HEK293 (cell line): ENCODE measurements at regions not wholly inside any gene's neighbourhood (a gene's known extent, or its start where the extent isn't known, plus 50 kb on each side); places are given as distances from the start of the nearest gene placed in this dataset.

Experiments
- CTCF ChIA-PET: fragments of 350-600 bp; formaldehyde crosslinking; extraction: SDS; loops from one replicate; lab custom pipeline; 2021; ENCODE audit warnings: antibody characterized with exemption; lab: Yijun Ruan, JAX
- POLR2A ChIA-PET: fragments of 300-600 bp; formaldehyde crosslinking; extraction: SDS; loops from one replicate; lab custom pipeline; 2020; ENCODE audit warnings: antibody characterized with exemption, inconsistent platforms; lab: Yijun Ruan, JAX
- H3K27ac ChIP-seq: fragments of 200-500 bp; sonication (Bioruptor generic); 2 replicates; pipeline ENCODE4 v1.5.1; 2014; ENCODE audit warnings: low read depth, low read length, control low read depth, inconsistent platforms; ENCODE audit errors: extremely low read depth
- H3K36me3 ChIP-seq, 2 experiments: fragments of 200-500 bp in 1 of 2; sonication (Bioruptor generic) in 1 of 2; 1 replicate in 1 of 2; 2 replicates in 1 of 2; pipeline ENCODE4 v1.5.1; 2014 to 2017; ENCODE audit warnings: inconsistent platforms in 2 of 2, low read length in 2 of 2; ENCODE audit not compliant: control insufficient read depth in 2 of 2, insufficient read depth in 1 of 2
- H3K4me1 ChIP-seq: fragments of 200-500 bp; sonication (Bioruptor generic); 2 replicates; pipeline ENCODE4 v1.5.1; 2014; ENCODE audit warnings: mild to moderate bottlenecking, low read length, inconsistent platforms; ENCODE audit not compliant: control insufficient read depth, insufficient read depth
- H3K4me3 ChIP-seq: 2 replicates; pipeline ENCODE4 v1.5.1; 2011; ENCODE audit warnings: low read depth, mild to moderate bottlenecking, control low read depth, low read length, moderate library complexity
- H3K9me3 ChIP-seq: fragments of 200-500 bp; sonication (Bioruptor generic); 2 replicates; pipeline ENCODE4 v1.5.1; 2014; ENCODE audit warnings: low read depth, low read length, inconsistent platforms; ENCODE audit not compliant: control insufficient read depth, insufficient read depth
- KLF16 ChIP-seq: fragments of 450-650 bp; formaldehyde crosslinking; IDR thresholded peaks from 2 replicates; pipeline ENCODE4 v1.5.1; 2017; ENCODE audit warnings: missing biosample characterization, missing genetic modification characterization
- RBAK ChIP-seq: fragments of 450-650 bp; formaldehyde crosslinking; IDR thresholded peaks from 2 replicates; pipeline ENCODE4 v1.5.1; 2016; ENCODE audit warnings: missing biosample characterization, missing genetic modification characterization
- REPIN1 ChIP-seq: fragments of 450-650 bp; formaldehyde crosslinking; IDR thresholded peaks from 2 replicates; pipeline ENCODE4 v1.5.1; 2017; ENCODE audit warnings: missing biosample characterization, missing genetic modification characterization, low read depth
- ZNF133 ChIP-seq: fragments of 450-650 bp; formaldehyde crosslinking; IDR thresholded peaks from 2 replicates; pipeline ENCODE4 v1.5.1; 2016; ENCODE audit warnings: missing biosample characterization, missing genetic modification characterization
- ZNF146 ChIP-seq: fragments of 450-650 bp; formaldehyde crosslinking; IDR thresholded peaks from 2 replicates; pipeline ENCODE4 v1.5.1; 2016; ENCODE audit warnings: missing biosample characterization, missing genetic modification characterization
- ZNF211 ChIP-seq: fragments of 450-650 bp; formaldehyde crosslinking; IDR thresholded peaks from 2 replicates; pipeline ENCODE4 v1.5.1; 2016; ENCODE audit warnings: low read depth, missing biosample characterization, missing genetic modification characterization
- ZNF473 ChIP-seq: fragments of 450-650 bp; formaldehyde crosslinking; IDR thresholded peaks from 2 replicates; pipeline ENCODE4 v1.5.1; 2017; ENCODE audit warnings: missing biosample characterization, missing genetic modification characterization
- ZNF48 ChIP-seq: fragments of 450-650 bp; formaldehyde crosslinking; IDR thresholded peaks from 2 replicates; pipeline ENCODE4 v1.5.1; 2016; ENCODE audit warnings: missing biosample characterization, missing genetic modification characterization
- ZNF521 ChIP-seq: fragments of 450-650 bp; formaldehyde crosslinking; IDR thresholded peaks from 2 replicates; pipeline ENCODE4 v1.5.1; 2017; ENCODE audit warnings: missing biosample characterization, mild to moderate bottlenecking, missing genetic modification characterization
- ZNF529 ChIP-seq: fragments of 450-650 bp; formaldehyde crosslinking; IDR thresholded peaks from 2 replicates; pipeline ENCODE4 v1.5.1; 2017; ENCODE audit warnings: missing genetic modification characterization, missing biosample characterization; ENCODE audit not compliant: insufficient replicate concordance
- ZNF660 ChIP-seq: fragments of 450-650 bp; IDR thresholded peaks from 2 replicates; pipeline ENCODE4 v1.5.1; 2018; ENCODE audit warnings: missing biosample characterization, mild to moderate bottlenecking, missing genetic modification characterization
- ZNF664 ChIP-seq: fragments of 450-650 bp; formaldehyde crosslinking; IDR thresholded peaks from 2 replicates; pipeline ENCODE4 v1.5.1; 2016; ENCODE audit warnings: missing biosample characterization, missing genetic modification characterization
- TF ChIP-seq, protein P1 (sequence below): fragments of 450-650 bp; formaldehyde crosslinking; IDR thresholded peaks from 2 replicates; pipeline ENCODE4 v1.5.1; 2016; ENCODE audit warnings: missing biosample characterization, missing genetic modification characterization
- TF ChIP-seq, protein P2 (sequence below): fragments of 450-650 bp; formaldehyde crosslinking; IDR thresholded peaks from 2 replicates; pipeline ENCODE4 v1.5.1; 2017; ENCODE audit warnings: missing biosample characterization, missing genetic modification characterization
- TF ChIP-seq, protein P3 (sequence below): fragments of 450-650 bp; formaldehyde crosslinking; IDR thresholded peaks from 2 replicates; pipeline ENCODE4 v1.5.1; 2016; ENCODE audit warnings: missing biosample characterization, missing genetic modification characterization
- TF ChIP-seq, protein P4 (sequence below): fragments of 450-650 bp; formaldehyde crosslinking; IDR thresholded peaks from 2 replicates; pipeline ENCODE4 v1.5.1; 2017; ENCODE audit warnings: missing biosample characterization, missing genetic modification characterization
- TF ChIP-seq, protein P5 (sequence below): fragments of 450-650 bp; formaldehyde crosslinking; optimal IDR thresholded peaks from 2 replicates; pipeline ENCODE3; 2016; ENCODE audit warnings: missing biosample characterization, mild to moderate bottlenecking, missing genetic modification characterization

DNA sequence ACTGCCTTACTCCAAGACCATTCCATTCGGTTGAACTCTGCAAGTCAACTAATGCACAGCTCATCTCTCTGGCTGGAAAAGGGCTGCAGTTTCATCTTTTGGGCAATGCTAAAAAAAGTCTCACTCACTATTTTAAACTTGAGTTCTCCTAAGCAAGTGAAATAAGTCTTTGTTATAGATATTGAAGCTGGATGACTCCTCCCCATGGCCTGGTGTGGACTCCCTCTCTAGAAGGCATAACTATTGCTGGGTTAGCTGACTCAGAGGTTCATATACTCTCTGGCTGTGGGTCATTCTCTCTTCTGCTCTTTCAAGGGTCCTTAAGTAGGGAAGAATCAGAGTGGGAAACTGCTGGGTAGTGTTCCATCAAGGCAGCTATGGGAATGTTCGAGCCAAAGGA, 88.0 kb downstream of the XCL2 start:
- H3K27ac ChIP-seq = no peak overlapping the region
- TF ChIP-seq ZNF473 (tag by site-specific recombination) (no peak), ZNF211 (tag by site-specific recombination) (no peak), RBAK (tag by site-specific recombination) (no peak), ZNF521 (no peak), ZNF664 (tag by site-specific recombination) (no peak), ZNF529 (tag by site-specific recombination) (no peak), ZNF146 (tag by site-specific recombination) (no peak), ZNF133 (tag by site-specific recombination) (no peak), ZNF660 (tag by site-specific recombination) (no peak), ZNF48 (tag by site-specific recombination) (no peak), REPIN1 (tag by site-specific recombination) (no peak), KLF16 (no peak)
- TF ChIP-seq, protein P1, sequence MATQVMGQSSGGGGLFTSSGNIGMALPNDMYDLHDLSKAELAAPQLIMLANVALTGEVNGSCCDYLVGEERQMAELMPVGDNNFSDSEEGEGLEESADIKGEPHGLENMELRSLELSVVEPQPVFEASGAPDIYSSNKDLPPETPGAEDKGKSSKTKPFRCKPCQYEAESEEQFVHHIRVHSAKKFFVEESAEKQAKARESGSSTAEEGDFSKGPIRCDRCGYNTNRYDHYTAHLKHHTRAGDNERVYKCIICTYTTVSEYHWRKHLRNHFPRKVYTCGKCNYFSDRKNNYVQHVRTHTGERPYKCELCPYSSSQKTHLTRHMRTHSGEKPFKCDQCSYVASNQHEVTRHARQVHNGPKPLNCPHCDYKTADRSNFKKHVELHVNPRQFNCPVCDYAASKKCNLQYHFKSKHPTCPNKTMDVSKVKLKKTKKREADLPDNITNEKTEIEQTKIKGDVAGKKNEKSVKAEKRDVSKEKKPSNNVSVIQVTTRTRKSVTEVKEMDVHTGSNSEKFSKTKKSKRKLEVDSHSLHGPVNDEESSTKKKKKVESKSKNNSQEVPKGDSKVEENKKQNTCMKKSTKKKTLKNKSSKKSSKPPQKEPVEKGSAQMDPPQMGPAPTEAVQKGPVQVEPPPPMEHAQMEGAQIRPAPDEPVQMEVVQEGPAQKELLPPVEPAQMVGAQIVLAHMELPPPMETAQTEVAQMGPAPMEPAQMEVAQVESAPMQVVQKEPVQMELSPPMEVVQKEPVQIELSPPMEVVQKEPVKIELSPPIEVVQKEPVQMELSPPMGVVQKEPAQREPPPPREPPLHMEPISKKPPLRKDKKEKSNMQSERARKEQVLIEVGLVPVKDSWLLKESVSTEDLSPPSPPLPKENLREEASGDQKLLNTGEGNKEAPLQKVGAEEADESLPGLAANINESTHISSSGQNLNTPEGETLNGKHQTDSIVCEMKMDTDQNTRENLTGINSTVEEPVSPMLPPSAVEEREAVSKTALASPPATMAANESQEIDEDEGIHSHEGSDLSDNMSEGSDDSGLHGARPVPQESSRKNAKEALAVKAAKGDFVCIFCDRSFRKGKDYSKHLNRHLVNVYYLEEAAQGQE (tag by site-specific recombination) = no peak
- TF ChIP-seq, protein P2, sequence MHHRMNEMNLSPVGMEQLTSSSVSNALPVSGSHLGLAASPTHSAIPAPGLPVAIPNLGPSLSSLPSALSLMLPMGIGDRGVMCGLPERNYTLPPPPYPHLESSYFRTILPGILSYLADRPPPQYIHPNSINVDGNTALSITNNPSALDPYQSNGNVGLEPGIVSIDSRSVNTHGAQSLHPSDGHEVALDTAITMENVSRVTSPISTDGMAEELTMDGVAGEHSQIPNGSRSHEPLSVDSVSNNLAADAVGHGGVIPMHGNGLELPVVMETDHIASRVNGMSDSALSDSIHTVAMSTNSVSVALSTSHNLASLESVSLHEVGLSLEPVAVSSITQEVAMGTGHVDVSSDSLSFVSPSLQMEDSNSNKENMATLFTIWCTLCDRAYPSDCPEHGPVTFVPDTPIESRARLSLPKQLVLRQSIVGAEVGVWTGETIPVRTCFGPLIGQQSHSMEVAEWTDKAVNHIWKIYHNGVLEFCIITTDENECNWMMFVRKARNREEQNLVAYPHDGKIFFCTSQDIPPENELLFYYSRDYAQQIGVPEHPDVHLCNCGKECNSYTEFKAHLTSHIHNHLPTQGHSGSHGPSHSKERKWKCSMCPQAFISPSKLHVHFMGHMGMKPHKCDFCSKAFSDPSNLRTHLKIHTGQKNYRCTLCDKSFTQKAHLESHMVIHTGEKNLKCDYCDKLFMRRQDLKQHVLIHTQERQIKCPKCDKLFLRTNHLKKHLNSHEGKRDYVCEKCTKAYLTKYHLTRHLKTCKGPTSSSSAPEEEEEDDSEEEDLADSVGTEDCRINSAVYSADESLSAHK = no peak
- TF ChIP-seq, protein P3, sequence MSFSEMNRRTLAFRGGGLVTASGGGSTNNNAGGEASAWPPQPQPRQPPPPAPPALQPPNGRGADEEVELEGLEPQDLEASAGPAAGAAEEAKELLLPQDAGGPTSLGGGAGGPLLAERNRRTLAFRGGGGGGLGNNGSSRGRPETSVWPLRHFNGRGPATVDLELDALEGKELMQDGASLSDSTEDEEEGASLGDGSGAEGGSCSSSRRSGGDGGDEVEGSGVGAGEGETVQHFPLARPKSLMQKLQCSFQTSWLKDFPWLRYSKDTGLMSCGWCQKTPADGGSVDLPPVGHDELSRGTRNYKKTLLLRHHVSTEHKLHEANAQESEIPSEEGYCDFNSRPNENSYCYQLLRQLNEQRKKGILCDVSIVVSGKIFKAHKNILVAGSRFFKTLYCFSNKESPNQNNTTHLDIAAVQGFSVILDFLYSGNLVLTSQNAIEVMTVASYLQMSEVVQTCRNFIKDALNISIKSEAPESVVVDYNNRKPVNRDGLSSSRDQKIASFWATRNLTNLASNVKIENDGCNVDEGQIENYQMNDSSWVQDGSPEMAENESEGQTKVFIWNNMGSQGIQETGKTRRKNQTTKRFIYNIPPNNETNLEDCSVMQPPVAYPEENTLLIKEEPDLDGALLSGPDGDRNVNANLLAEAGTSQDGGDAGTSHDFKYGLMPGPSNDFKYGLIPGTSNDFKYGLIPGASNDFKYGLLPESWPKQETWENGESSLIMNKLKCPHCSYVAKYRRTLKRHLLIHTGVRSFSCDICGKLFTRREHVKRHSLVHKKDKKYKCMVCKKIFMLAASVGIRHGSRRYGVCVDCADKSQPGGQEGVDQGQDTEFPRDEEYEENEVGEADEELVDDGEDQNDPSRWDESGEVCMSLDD (tag by site-specific recombination) = no peak
- TF ChIP-seq, protein P4, sequence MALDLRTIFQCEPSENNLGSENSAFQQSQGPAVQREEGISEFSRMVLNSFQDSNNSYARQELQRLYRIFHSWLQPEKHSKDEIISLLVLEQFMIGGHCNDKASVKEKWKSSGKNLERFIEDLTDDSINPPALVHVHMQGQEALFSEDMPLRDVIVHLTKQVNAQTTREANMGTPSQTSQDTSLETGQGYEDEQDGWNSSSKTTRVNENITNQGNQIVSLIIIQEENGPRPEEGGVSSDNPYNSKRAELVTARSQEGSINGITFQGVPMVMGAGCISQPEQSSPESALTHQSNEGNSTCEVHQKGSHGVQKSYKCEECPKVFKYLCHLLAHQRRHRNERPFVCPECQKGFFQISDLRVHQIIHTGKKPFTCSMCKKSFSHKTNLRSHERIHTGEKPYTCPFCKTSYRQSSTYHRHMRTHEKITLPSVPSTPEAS (tag by site-specific recombination) = no peak
- TF ChIP-seq, protein P5, sequence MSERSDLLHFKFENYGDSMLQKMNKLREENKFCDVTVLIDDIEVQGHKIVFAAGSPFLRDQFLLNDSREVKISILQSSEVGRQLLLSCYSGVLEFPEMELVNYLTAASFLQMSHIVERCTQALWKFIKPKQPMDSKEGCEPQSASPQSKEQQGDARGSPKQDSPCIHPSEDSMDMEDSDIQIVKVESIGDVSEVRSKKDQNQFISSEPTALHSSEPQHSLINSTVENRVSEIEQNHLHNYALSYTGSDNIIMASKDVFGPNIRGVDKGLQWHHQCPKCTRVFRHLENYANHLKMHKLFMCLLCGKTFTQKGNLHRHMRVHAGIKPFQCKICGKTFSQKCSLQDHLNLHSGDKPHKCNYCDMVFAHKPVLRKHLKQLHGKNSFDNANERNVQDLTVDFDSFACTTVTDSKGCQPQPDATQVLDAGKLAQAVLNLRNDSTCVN (tag by site-specific recombination) = no peak
- TF ChIP-seq, all 188 proteins: peak for 0
- CTCF ChIA-PET = interaction anchor here (1.3 to 2.9 kb wide), 3 partner anchors 10 to 16 kb away, joined by 3 to 6 read pairs (median 6); no protein-coding TSS in a partner anchor
- Histone ChIP-seq H3K4me1 (no peaks in the 10 kb centered on the region), H3K36me3 (peaks cover 0 to 3% of the 10 kb centered on the region in 2 experiments; a peak in 1 of 3 replicates), H3K9me3 (no peaks in the 10 kb centered on the region), H3K4me3 (no peak overlapping the region)
- POLR2A ChIA-PET = no interaction called here
